Ishikawa (cell line): ENCODE measurements at regions not wholly inside any gene's neighbourhood (a gene's known extent, or its start where the extent isn't known, plus 50 kb on each side); places are given as distances from the start of the nearest gene placed in this dataset.

Experiments used
- EGR1 ChIP-seq: IDR thresholded peaks from 2 replicates; pipeline ENCODE4 v1.6.1; 2012
- EP300 ChIP-seq: IDR thresholded peaks from 2 replicates; pipeline ENCODE4 v1.6.1; 2012; ENCODE audit warnings: borderline replicate concordance
- MAX ChIP-seq: IDR thresholded peaks from 2 replicates; pipeline ENCODE4 v1.6.1; 2012
- NFIC ChIP-seq: IDR thresholded peaks from 2 replicates; pipeline ENCODE4 v1.6.1; 2012
- RAD21 ChIP-seq: IDR thresholded peaks from 2 replicates; pipeline ENCODE4 v1.6.1; 2012; ENCODE audit warnings: low read depth
- YY1 ChIP-seq: IDR thresholded peaks from 2 replicates; pipeline ENCODE4 v1.6.1; 2012; ENCODE audit warnings: low read depth

GRCh38 chr19:30226464-30227011 is 145.6 kb upstream of the ZNF536 start:
- no peak for TF ChIP-seq MAX
- TF ChIP-seq NFIC: no peak
- TF ChIP-seq RAD21: no peak
- TF ChIP-seq YY1: no peak
- no peak for TF ChIP-seq EGR1
- TF ChIP-seq EP300: no peak
